ENCODE measurements at regions not wholly inside any gene's neighbourhood (a gene's known extent, or its start where the extent isn't known, plus 50 kb on each side); places are given as distances from the start of the nearest gene placed in this dataset.
A peak's percentile ranks its signal among the peaks of the same experiment; 100 is the strongest.

GRCh38 chrX:96407501-96407900 is 277.1 kb upstream of the DIAPH2 start:
- H3K9me3 Mint-ChIP-seq (ENCODE audit: low read depth, unreplicated experiment): no peaks in the 10 kb centered on the region
- no peak overlapping the region for H3K4me3 Mint-ChIP-seq (ENCODE audit: low read depth, unreplicated experiment)
- peak; percentile 11 for DNase-seq
- CTCF ChIA-PET: interaction anchor here (0.5 to 0.6 kb wide), 2 partner anchors 43 to 53 kb away, joined by 3 to 4 read pairs; no protein-coding TSS in a partner anchor
- no TSS peak for BruUV-seq (replicated peaks)
- intact Hi-C loops (cut with micrococcal nuclease; ENCODE audit: unreplicated experiment): loop anchor here (10.0 kb wide), 2 partner anchors 127 to 277 kb away; partner anchors contain the start of gene DIAPH2
- peaks cover 43% of the 10 kb centered on the region for H3K4me1 Mint-ChIP-seq (ENCODE audit: low read depth, unreplicated experiment)
- no peaks in the 10 kb centered on the region for H3K36me3 Mint-ChIP-seq (ENCODE audit: insufficient read depth, unreplicated experiment)
- no peaks in the 10 kb centered on the region for H3K27me3 Mint-ChIP-seq (ENCODE audit: unreplicated experiment)
- no peak for TF ChIP-seq CTCF (IDR thresholded peaks at IDR 0.05; ENCODE audit: unreplicated experiment)
- peak overlapping the region; percentile 22 for H3K27ac Mint-ChIP-seq (ENCODE audit: unreplicated experiment)

- intact Hi-C loops (cut with micrococcal nuclease; ENCODE audit: unreplicated experiment): loop anchor here (10.0 kb wide), 2 partner anchors 127 to 277 kb away; partner anchors contain the start of gene DIAPH2
- H3K27me3 Mint-ChIP-seq (ENCODE audit: unreplicated experiment): no peaks in the 10 kb centered on the region
- peak overlapping the region; percentile 22 for H3K27ac Mint-ChIP-seq (ENCODE audit: unreplicated experiment)
- DNase-seq: no peak
- CTCF ChIA-PET: interaction anchor here (0.5 kb wide), 1 partner anchor 53 kb away, joined by 4 read pairs; no protein-coding TSS in a partner anchor
- no TSS peak for BruUV-seq (replicated peaks)
- no peaks in the 10 kb centered on the region for H3K9me3 Mint-ChIP-seq (ENCODE audit: low read depth, unreplicated experiment)
- H3K36me3 Mint-ChIP-seq (ENCODE audit: insufficient read depth, unreplicated experiment): no peaks in the 10 kb centered on the region
- TF ChIP-seq CTCF (IDR thresholded peaks at IDR 0.05; ENCODE audit: unreplicated experiment): no peak
- peaks cover 42% of the 10 kb centered on the region for H3K4me1 Mint-ChIP-seq (ENCODE audit: low read depth, unreplicated experiment)
- H3K4me3 Mint-ChIP-seq (ENCODE audit: low read depth, unreplicated experiment): no peak overlapping the region
These were observed 276.7 kb upstream of the DIAPH2 start for GRCh38 chrX:96407981-96408380.

GRCh38 chrX:96410927-96411326 is 273.7 kb upstream of the DIAPH2 start:
- intact Hi-C loops (cut with micrococcal nuclease; ENCODE audit: unreplicated experiment): no loop called here
- peaks cover 25% of the 10 kb centered on the region for H3K4me1 Mint-ChIP-seq (ENCODE audit: low read depth, unreplicated experiment)
- H3K9me3 Mint-ChIP-seq (ENCODE audit: low read depth, unreplicated experiment): no peaks in the 10 kb centered on the region
- no peak overlapping the region for H3K4me3 Mint-ChIP-seq (ENCODE audit: low read depth, unreplicated experiment)
- H3K36me3 Mint-ChIP-seq (ENCODE audit: insufficient read depth, unreplicated experiment): no peaks in the 10 kb centered on the region
- H3K27me3 Mint-ChIP-seq (ENCODE audit: unreplicated experiment): no peaks in the 10 kb centered on the region
- DNase-seq: no peak
- no TSS peak for BruUV-seq (replicated peaks)
- H3K27ac Mint-ChIP-seq (ENCODE audit: unreplicated experiment): no peak overlapping the region
- TF ChIP-seq CTCF (IDR thresholded peaks at IDR 0.05; ENCODE audit: unreplicated experiment): no peak
- CTCF ChIA-PET: no interaction called here

- intact Hi-C loops (cut with micrococcal nuclease; ENCODE audit: unreplicated experiment): no loop called here
- no peaks in the 10 kb centered on the region for H3K4me1 Mint-ChIP-seq (ENCODE audit: low read depth, unreplicated experiment)
- H3K27me3 Mint-ChIP-seq (ENCODE audit: unreplicated experiment): no peaks in the 10 kb centered on the region
- CTCF ChIA-PET: no interaction called here
- no peak overlapping the region for H3K4me3 Mint-ChIP-seq (ENCODE audit: low read depth, unreplicated experiment)
- H3K36me3 Mint-ChIP-seq (ENCODE audit: insufficient read depth, unreplicated experiment): no peaks in the 10 kb centered on the region
- no peak overlapping the region for H3K27ac Mint-ChIP-seq (ENCODE audit: unreplicated experiment)
- no peaks in the 10 kb centered on the region for H3K9me3 Mint-ChIP-seq (ENCODE audit: low read depth, unreplicated experiment)
- TF ChIP-seq CTCF (IDR thresholded peaks at IDR 0.05; ENCODE audit: unreplicated experiment): no peak
- no peak for DNase-seq
- no TSS peak for BruUV-seq (replicated peaks)
These were observed 266.9 kb upstream of the DIAPH2 start for GRCh38 chrX:96417695-96418094.
